Kidney (tissue), 13 donors: ENCODE measurements at regions not wholly inside any gene's neighbourhood (a gene's known extent, or its start where the extent isn't known, plus 50 kb on each side); places are given as distances from the start of the nearest gene placed in this dataset.

Experiments
- DNase-seq, 5 donors: peaks; one replicate each; pipeline ENCODE4 v3.0.0-alpha.2; 2013 to 2020
- FAIRE-seq: peaks from 2 replicates; lab custom pipeline; 2012; peaks lifted over from hg19 to GRCh38; lab: Jason Lieb, UNC
- H3K27ac ChIP-seq, 2 donors: one replicate each; pipeline ENCODE4 v1.7.0; 2013; ENCODE audit warnings: low read depth in 2 of 2, low read length in 2 of 2, inconsistent platforms in 1 of 2
- H3K27me3 ChIP-seq: one replicate; pipeline ENCODE4 v1.7.1; 2013; ENCODE audit warnings: low read length, inconsistent platforms; ENCODE audit not compliant: control insufficient read depth, insufficient read depth
- H3K36me3 ChIP-seq, 3 donors: one replicate each; pipeline versions ENCODE4 v1.7.0 to v1.7.1; 2013; ENCODE audit warnings: low read length in 3 of 3, control low read depth in 1 of 3, inconsistent platforms in 1 of 3; ENCODE audit not compliant: insufficient read depth in 3 of 3, control insufficient read depth in 2 of 3
- H3K4me1 ChIP-seq, 3 donors: one replicate each; pipeline versions ENCODE4 v1.7.0 to v1.7.1; 2013; ENCODE audit warnings: low read length in 3 of 3, inconsistent platforms in 1 of 3, low read depth in 1 of 3; ENCODE audit not compliant: control insufficient read depth in 2 of 3, insufficient read depth in 2 of 3
- H3K4me3 ChIP-seq, 3 donors: one replicate each; pipeline versions ENCODE4 v1.7.0 to v1.8.1; 2013; ENCODE audit warnings: low read length in 3 of 3, control low read depth in 1 of 3, inconsistent platforms in 1 of 3
- H3K9ac ChIP-seq, 3 donors: one replicate each; pipeline versions ENCODE4 v1.7.0 to v1.7.1; 2013; ENCODE audit warnings: low read length in 3 of 3, control low read depth in 1 of 3, inconsistent platforms in 1 of 3
- H3K9me3 ChIP-seq, 3 donors: one replicate each; pipeline versions ENCODE4 v1.7.0 to v1.7.1; 2013; ENCODE audit warnings: low read length in 3 of 3, control low read depth in 1 of 3, inconsistent platforms in 1 of 3; ENCODE audit not compliant: control insufficient read depth in 2 of 3, insufficient read depth in 1 of 3
- CTCF ChIP-seq: IDR thresholded peaks from 3 replicates; pipeline ENCODE4 v1.5.1; 2012; ENCODE audit warnings: mild to moderate bottlenecking, moderate library complexity, borderline replicate concordance; ENCODE audit not compliant: insufficient read depth; ENCODE audit errors: extremely low read depth
- intact Hi-C: fragments of 100-400 bp; cut with DNase I; formaldehyde crosslinking; loops from one replicate; pipeline ENCODE4 v1.11.1; 2022
- donor health status: control.
- donor health status: control.
- donor health status: control.
- donor health status: control.
- donor health status: control.
- donor health status: DM: yes; HTN: yes; CAD: no.
- donor health status: Normal renal cell carcinoma (clear cell type).

- FAIRE-seq (no peak), DNase-seq (no peak)
- Histone ChIP-seq H3K36me3 (no peaks in the 10 kb centered on the region), H3K9me3 (no peaks in the 10 kb centered on the region), H3K4me3 (no peak overlapping the region), H3K27ac (no peak overlapping the region), H3K9ac (no peak overlapping the region), H3K4me1 (peaks cover 0 to 5% (median 0%) of the 10 kb centered on the region in 3 donors), H3K27me3 (no peaks in the 10 kb centered on the region)
- intact Hi-C loops: no loop called here
- no peak for TF ChIP-seq CTCF
These were observed 176.6 kb upstream of the ARL4C start for GRCh38 chr2:234673501-234673900.

- no peak for TF ChIP-seq CTCF
- Histone ChIP-seq H3K4me1 (peaks cover 0 to 5% (median 0%) of the 10 kb centered on the region in 3 donors), H3K27me3 (no peaks in the 10 kb centered on the region), H3K27ac (no peak overlapping the region), H3K9me3 (no peaks in the 10 kb centered on the region), H3K36me3 (no peaks in the 10 kb centered on the region), H3K9ac (no peak overlapping the region), H3K4me3 (no peak overlapping the region)
- no peak for FAIRE-seq
- no peak for DNase-seq
- intact Hi-C loops: no loop called here
These were observed 175.7 kb upstream of the ARL4C start for GRCh38 chr2:234672498-234673150.

GRCh38 chr2:234671716-234672115, 174.8 kb upstream of the ARL4C start:
- TF ChIP-seq CTCF: no peak
- H3K27me3 ChIP-seq: no peaks in the 10 kb centered on the region
- H3K27ac ChIP-seq: no peak overlapping the region
- no peak overlapping the region for H3K4me3 ChIP-seq
- no peaks in the 10 kb centered on the region for H3K9me3 ChIP-seq
- no peaks in the 10 kb centered on the region for H3K36me3 ChIP-seq
- intact Hi-C loops: no loop called here
- DNase-seq (no peak), FAIRE-seq (no peak)
- peaks cover 0 to 5% (median 0%) of the 10 kb centered on the region in 3 donors for H3K4me1 ChIP-seq
- H3K9ac ChIP-seq: no peak overlapping the region

- FAIRE-seq: no peak
- no peak for DNase-seq
These were observed 174.3 kb upstream of the ARL4C start for GRCh38 chr2:234671231-234671630.

More at GRCh38 chr2:234671231-234671630, 174.3 kb upstream of the ARL4C start:
- Histone ChIP-seq H3K36me3 (no peaks in the 10 kb centered on the region), H3K27ac (no peak overlapping the region), H3K9ac (no peak overlapping the region), H3K27me3 (no peaks in the 10 kb centered on the region), H3K4me3 (no peak overlapping the region), H3K4me1 (peaks cover 0 to 5% (median 0%) of the 10 kb centered on the region in 3 donors), H3K9me3 (no peaks in the 10 kb centered on the region)
- intact Hi-C loops: no loop called here
- no peak for TF ChIP-seq CTCF
